Stimulated activated CD8-positive, alpha-beta memory T cell treated with anti-CD3 and anti-CD28 coated beads, Interleukin-15, amount 100 ng/mL, for 1 hour (primary cell): ENCODE measurements at regions not wholly inside any gene's neighbourhood (a gene's known extent, or its start where the extent isn't known, plus 50 kb on each side); places are given as distances from the start of the nearest gene placed in this dataset.

Source experiments
- DNase-seq: peaks from one replicate; pipeline ENCODE4 v3.0.0-alpha.2; 2020; ENCODE audit warnings: low read depth

DNA sequence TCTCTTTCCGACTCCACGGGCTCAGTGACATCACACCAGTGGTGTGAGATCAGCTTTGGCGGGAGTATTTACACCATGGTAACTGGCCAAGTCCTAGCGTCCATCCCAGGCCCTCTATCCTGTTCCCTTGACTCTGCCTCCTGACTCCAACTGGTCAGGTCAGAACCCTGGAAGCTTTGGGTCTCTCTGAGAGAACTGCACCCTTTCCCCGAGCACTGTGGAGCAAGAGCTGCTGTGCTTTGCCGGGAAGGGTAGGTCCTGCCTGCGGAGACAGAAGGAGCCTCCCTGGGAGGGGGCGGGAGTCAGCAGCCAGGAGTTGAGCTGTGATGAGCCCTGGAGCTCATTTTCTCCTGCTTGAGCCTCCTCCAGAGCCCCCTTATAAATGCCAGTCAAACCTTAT is 212.1 kb upstream of the TNRC6C start:
- DNase-seq: no peak

DNA sequence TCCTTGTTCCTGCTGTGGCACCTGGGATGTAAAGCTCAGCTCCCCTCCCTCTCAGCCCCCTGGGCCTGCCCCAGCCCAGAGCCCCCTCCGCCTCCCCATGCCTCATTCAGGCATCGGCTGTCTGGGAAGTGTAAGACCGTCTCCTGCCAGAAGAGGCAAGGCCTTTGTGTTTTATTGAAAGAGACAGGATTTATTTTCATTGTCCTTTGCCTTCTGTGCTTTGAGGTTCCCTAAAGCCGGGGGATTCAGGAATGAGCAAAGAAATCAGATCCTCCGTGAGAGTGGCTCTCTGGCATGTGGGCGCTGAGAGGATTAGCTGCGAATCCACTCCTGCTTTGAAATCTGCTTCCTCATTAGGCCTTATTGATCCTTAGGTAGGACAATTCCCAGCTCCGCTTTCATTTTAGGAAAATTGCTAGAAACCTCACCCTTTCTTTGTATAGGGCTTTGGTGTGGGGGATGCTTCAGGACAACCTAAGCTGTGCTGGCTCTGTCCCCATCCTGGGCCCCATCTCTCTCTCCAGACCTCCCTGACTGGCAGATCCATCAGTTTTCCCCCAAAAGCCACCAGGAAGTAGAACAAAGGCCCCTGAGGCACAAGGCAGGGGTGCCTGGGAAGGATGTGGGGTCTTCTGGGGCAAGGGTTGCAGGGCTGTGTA is 211.5 kb upstream of the TNRC6C start:
- no peak for DNase-seq

DNA sequence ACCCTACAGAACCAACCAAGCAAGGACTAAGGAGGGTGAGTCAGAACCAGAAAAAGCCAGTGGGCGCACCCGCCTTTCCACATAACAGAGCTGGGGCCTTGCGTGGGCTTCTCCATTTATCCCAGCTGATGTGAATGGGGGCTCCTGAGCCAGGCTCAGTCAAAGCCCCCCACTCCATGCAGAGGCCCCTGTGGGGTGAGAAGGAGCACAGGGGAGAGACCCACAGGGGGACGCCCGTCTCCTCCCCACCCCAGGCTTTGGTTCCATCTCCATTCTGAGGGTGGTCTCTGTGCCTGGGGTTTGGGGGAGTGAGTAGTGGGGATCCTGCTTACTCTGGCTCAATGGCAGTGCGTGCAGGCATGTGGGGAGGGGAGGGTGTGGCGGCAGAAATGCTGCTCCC is 210.1 kb upstream of the TNRC6C start:
- DNase-seq: no peak

DNA sequence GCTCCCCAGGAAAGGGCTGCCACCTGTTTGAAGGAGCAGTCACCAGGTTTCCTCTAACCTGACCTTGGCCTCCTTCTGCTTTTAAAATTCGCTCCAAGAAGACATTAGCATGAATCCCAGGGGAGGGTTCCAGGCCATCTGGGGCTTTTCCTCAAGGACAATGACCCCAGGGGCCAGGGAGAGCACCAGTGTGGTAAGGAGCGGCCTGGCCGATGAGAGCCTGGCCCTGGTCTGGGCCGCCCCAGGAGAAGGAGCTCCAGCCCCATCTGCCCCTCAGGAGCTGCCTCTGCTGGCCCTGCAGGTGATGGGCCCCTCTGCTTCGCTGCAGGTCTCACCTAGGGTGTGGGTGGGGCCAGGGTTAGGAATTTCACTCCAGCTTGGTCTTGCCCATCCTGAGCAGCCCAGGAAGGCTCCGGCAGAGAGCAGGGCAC is 209.2 kb upstream of the TNRC6C start:
- DNase-seq: no peak

DNA sequence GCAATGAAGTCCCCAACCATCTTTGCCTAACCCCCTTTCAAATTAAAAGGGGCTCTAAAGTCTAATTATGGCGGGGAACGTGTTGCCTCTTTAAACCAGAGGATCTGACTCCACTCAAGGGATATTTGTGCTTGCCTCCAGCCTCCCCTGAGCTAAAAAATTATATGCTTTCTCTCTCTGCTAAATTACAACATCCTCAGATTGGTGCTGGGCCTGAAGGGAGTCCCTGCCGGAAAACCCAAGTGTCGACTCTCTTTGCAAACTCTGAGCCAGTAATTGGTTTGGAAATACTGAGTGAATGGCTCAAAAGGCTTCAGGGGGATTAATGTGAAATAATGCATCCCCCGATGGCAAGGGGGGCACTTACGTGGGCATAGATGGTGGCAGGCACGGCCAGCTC is 208.5 kb upstream of the TNRC6C start:
- no peak for DNase-seq

DNA sequence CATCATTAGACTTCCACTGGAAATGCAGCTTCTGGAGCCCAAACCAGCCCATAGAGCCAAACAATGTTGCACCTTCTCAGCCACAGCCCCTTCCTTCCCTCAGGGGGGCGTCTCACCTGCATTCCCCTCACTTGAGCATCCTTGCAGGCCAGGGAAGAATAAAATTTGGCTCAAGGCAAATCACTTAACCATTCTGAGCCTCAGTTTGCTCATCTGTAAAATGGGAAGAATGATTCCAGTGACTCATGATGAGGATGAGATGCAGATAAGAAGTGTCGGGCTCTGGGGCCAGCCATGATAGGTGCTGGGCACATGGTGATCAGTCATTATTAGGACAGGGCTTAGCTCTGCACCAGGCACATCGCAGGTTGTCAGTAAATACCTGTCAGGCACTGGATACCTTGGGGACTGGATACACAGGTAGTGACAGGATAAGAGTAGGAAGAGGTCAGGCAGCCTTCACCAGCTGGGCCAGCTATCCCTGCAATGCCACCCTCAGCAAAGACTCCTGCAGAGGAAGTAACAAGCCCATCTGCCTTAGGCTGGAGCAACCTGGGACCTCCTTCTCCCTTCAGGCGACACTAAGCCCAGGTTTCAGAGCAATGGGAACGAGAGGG is 208.0 kb upstream of the TNRC6C start:
- DNase-seq: no peak

DNA sequence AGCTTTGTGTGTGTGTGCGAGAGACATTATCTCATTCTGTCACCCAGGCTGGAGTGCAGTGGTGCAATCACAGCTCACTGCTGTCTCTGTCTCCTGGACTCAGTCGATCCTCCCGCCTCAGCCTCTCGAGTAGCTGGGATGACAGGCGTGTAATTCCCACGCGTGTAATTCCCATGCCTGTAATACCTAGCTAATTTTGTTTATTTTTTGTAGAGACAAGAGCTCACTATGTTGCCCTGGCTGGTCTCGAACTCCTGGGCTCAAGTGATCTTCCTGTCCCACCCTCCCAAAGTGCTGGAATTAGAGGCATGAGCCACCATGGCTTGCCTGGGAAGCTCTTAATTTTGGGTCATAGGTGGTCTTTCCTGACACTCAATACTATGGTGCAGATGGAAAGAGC is 205.3 kb upstream of the TNRC6C start:
- DNase-seq: no peak

DNA sequence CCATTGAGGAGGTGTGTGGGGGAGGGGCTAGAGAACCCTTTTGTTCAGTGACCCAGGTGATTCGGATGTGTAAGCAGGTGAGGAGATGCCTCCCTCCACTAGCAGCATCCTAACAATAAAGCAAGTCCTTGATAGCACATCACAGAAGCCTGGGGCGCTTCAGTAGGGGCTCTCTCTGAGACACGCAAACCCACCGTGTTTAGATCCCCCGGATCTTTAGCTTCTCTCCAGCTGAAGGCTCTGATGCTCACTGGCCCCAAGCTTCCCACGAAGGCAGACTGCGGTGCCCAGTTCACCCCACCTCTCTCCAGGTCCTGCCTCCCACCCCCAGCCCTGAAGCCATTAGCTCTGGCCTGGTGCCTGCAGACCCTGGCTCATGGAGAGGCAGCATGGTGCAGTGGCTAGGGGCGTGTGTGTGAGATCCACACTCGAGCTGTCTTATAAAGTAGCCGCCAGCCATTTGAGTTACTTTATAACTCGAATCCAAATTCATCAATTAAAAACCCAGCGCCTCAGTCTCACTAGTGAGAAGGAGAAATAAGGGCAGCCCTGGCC is 204.7 kb upstream of the TNRC6C start:
- no peak for DNase-seq

DNA sequence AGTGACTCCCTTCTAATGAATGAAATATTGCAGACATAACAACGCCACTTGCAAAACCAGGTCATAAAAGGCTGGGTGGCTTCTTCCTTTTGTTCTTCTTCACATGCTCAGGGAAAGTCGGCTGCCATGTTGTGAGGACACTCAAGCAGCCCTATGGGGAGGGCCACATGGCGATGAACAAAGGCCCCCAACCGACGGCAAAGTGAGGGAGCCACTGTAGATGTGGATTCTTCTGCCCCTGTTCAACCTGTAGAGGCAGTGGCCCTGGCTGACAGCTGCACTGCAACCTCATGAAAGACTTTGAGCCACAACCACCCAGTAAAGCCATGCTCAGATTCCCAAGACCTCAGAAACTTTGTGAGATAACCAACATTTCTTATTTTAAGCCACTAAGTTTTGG is 203.5 kb upstream of the TNRC6C start:
- no peak for DNase-seq

DNA sequence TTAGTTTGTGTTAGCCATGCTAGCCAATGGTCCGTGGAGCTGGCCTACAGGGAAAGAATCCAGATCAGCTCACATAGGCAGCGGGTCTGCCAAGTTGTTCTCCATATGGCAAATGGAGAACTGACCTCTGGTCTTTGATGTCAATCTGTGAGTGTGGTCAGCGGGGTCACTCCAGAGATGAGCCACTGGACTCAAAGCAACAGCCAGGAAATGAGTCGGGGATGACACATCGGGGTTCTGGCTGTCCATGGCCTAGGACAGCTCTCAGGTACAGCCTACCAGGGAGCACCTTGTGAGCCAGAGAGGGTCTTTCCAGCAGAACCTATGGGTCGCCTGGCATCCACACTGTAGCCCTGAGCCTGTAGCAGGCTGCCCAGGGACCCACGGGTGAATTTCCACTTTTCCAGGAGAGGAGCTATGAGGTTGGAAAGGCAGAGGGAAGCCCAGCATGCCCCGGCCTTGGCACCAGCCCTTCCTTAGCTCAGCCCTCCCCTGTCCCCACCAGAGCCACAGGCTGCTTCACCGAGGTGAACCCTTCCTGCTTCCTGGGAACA is 203.0 kb upstream of the TNRC6C start:
- DNase-seq: no peak

DNA sequence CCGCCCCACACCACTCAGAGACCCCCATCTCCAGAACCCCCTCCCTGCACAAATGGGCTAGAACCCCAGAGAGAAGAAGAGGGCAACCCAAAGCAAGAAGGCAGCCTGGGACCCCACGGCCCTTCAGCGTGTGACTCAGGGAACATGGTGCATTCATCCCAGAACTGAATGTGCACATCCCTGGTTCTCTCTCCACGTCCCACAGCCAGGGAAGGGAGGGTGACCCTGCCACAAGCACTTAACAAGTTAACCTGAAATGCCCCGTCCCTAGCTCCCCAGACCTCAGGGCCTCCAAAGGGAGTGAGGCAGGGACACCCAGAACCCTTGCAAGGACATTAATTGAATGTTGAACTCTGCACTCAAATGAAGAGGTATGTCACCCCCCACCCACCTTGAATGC is 202.5 kb upstream of the TNRC6C start:
- no peak for DNase-seq

DNA sequence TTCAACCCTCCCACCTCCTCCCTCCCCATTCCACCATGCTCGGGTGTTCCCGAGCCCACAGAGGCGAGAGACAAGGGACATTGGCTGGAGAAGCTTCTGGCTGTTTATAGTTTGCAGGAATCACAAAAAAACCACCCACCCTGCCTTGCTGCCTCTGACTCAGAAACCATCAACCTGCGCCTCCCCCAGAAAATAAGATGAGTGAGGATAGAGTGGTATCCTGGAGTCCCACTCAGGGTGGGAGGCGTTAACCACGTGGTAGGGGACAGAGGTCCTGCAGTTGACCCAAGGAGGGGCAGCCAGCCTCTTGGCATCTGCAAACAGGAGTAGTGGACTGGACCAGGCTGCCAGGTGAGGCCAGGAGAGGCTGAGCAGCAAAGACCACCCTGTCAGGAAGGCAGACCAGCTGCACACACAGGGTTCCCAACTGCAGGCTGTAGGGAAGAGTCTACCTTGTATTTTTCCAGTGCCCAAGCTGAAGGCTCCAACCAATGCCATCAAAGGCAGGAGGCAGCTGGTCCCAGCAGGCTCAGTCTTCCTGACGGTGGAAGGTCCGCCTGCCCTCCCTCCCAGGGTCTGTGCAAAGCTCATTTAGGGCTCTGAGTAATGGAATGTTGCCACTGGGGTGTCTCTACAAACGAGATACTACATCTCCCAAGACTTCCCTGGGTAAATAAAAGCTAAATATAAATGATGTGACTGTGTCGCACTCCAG is 201.5 kb upstream of the TNRC6C start:
- no peak for DNase-seq

DNA sequence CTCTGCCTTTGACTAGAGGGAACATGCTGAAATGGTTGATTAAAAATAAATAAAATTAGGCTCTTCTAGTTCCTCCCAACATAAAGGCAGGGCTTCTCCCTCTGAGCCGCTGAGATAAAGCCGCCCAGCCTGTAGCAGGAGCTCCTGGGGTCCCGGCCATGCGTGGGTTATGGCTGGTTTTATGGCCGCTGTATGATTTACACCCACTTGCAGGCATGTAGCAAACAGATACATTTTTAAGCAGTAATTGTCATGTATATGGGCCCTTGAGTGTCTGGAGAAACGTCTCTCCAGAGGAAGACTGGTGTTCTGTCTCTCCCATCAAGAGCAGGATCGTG is 201.0 kb upstream of the TNRC6C start:
- no peak for DNase-seq

DNA sequence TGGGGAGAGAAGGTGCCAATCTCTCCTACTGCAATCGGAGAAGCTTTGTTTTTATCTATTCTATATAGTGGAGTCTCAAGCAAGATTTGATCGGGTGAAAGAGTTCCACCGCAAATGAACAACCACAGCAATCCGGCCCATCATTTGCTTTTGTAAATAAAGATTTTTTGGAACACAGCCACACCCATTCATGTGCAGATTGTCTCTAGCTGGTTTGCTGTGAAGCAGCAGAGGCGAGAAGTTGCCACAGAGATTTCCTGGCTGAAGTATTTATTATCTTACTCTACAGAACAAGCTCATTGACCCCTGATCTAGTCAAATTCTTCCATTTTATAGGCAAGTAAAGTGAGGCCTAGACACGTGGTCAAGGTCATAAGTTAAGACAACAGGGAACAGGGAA is 195.5 kb upstream of the TNRC6C start:
- DNase-seq: no peak

DNA sequence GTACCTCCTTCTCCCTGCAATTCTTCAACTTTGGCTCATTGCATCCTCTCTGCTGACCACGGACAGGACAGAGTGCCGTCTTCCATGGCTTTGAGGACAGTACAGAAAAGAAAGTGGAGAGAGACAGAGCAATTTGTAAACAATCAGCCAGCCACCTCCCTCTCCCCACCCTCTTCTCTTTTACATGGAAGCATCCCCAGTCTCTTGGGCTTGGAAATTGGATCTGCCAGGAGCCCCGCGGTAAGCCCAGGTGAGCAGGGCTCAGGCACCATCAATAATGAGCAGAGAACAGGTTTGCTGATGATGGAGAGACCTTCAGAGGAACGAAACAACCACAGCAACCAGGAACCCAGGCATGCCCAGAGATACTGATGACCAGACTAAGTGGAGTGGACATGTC is 194.9 kb upstream of the TNRC6C start:
- no peak for DNase-seq

DNA sequence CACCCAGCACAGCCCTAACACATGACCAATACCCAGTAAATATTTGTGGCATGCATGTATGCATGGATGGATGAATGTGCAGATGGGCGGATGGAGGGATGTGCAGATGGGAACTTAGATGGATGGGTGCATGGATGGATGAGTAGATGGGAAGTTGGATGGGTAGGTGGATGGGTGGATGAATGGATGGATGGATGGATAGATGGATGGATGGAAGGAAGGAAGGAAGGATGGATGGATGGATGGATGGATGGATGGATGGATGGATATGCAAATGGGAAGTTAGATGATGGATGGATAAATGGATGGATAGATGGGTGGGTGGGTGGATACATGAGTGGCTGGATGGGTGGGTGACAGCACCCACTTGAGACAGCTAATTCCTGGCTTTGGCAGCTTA is 193.2 kb upstream of the TNRC6C start:
- DNase-seq: no peak

DNA sequence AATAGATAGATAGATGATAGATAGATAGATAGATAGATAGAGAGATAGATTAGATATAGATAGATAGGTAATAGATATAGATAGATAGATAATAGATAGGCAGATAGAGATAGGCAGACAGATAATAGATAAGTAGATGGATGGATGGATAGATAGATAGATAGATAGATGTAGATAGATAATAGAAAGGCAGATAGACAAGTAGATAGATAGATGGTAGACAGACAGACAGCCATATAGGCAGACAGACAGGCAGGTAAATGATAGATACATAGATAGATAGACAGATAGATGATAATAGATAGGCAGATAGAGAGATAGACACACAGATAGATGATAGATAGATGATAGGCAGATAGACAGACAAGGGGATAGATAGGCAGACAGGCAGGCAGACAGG is 191.4 kb upstream of the TNRC6C start:
- DNase-seq: no peak

DNA sequence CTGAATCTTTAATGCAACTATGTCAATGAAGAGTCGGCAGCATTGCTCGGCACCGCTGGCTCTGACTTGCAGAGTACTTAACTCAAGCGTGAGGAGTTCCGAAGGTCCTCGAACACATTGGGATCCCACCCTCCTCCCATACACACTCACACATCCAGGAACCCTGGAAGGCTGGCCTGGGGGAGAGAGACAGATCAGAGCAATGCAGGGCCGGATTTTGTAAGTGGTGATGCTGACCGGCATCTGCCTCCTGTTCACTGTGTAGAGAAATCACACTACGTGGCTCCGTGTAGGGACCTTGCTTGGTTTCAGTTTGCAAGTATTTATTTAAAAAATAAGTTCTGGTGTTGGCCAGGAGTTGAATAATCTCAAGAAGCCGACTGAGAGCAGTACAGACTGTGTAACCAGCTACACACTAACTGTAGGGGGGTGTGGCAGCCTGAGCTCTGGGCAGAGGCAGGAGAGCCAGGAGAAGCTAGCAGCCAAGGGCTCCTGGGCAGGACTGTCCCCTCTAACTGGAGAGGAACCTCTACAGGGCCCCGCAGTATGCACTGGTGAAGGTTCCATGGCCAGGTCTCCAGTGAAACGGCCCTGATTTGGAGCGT is 190.2 kb upstream of the TNRC6C start:
- no peak for DNase-seq

DNA sequence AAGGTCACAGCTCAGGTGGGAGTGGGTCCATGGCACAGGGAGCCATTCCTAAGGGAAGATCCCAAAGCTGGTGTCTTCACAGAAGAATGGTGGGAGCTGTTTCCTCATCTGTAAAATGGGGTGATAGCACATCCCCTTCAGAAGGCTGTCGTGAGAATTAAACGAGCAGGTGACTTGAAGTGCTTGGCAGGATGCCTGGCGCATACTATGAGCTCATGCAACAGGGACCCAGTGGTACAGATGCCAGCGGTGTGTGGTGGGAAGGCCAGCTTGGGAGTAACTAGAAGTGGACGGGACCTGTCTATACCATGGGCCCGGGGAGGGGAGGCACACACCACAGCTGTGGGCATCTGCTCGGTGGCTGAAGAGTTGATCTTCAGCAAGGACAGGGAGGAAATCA is 189.3 kb upstream of the TNRC6C start:
- DNase-seq: no peak

DNA sequence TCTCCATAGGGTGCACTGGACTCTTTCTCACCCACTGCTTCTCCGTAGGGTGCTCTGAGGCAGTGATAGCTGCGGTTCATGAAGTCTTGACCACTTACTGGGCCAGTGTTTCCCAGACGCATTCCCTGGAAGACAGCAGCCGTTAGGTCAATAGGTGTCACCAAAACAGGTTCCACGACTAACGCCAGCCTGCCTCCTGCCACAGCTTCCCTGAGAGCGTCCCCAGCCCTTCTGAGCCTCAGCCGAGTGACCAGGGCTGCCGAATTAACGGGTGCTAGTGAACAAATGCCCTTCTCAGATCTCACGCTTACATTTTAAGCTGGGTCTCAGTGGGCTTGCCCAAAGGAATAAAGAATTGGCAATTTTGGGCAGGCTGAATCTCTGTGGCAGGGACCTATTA is 188.7 kb upstream of the TNRC6C start:
- DNase-seq: no peak

DNA sequence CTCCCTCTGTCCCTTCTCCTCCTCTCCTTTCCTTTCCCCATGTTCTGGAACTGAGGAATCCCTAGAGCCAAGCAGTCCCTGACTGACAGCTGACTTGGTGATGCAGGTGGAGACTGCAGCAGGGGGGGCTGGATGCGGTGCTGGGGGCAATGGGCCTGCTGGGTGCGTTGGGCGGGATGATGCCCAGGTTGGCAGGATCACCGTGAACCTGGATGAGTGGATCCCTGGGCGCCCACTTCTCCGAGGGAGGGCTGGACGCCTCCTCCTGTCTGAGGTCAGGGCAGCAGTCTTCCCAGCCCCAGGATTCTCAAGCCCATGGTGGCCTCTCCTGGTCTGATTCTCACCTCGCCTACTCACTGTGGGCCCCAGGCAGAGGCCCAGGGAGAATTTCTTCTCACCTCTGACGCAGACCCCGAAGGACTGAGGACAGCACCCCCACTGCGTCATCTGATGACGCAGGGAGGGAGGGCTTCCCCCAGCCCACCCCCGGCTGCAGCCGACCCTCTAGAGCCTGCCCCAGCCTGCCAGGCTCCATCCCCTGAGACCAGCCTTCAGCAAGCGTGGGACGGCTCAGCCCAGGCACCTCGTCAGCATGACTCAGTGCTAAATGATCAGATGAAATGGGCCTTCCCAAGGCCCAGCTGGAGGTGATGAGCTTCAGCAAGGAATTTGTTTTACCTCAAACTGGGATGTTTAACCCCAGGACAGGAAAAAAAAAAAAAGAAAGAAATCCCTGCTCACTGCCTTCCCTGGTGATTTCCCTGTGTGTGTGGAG is 188.0 kb upstream of the TNRC6C start:
- DNase-seq: no peak

DNA sequence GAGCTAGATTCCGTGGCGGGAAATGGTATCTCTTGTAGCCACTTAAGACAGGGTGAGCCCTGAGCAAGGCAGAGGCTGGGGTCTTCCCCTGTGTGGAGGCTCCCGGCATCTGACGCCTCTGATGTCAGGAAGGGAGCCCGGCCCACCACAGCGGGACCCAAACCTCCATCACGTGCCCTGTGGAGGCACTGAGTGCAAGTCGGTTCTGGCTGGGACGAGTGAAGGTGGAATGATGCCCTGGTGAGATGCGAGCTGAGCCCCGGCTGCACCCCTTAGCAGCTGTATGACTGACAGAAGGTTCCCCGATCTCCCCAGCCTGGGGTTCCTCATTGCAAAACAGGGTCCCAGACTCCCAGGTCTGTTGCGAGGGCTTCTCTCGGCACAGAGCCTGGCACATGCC is 187.4 kb upstream of the TNRC6C start:
- DNase-seq: no peak
